Testis (tissue), 2 donors: ENCODE measurements at regions not wholly inside any gene's neighbourhood (a gene's known extent, or its start where the extent isn't known, plus 50 kb on each side); places are given as distances from the start of the nearest gene placed in this dataset.

ENCODE experiments used
- POLR2A ChIP-seq: fragments of 450-650 bp; IDR thresholded peaks from one replicate; pipeline ENCODE4 v1.6.1; 2017; ENCODE audit warnings: antibody characterized with exemption, mild to moderate bottlenecking, moderate library complexity
- TF ChIP-seq, protein P1 (sequence below), 3 experiments: fragments of 450-650 bp in 2 of 3; fragments of 200-600 bp in 1 of 3; sonication (generic) in 1 of 3; IDR thresholded peaks; one replicate each; pipeline ENCODE4 v1.5.1; 2016 to 2019; ENCODE audit warnings: antibody characterized with exemption in 3 of 3, mild to moderate bottlenecking in 2 of 3, moderate library complexity in 1 of 3

DNA sequence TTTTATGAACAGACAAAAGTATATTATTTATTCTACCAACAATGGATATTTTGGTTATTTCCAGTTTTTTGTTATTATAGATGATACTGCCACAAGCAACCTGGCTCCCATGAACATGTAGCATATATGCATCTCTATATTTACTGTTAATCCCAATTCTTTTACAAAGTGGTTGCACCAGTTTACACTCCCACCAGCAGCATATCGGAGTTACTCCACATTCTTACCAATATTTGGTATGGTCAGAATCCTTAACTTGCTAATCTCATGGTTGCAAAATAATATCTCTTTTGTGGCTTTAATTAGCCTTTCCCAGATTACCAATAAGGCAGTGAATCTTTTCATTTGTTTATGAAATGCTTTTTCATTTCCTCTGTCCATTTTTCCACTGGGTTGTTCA is 137.6 kb upstream of the CDYL start:
- TF ChIP-seq, protein P1, sequence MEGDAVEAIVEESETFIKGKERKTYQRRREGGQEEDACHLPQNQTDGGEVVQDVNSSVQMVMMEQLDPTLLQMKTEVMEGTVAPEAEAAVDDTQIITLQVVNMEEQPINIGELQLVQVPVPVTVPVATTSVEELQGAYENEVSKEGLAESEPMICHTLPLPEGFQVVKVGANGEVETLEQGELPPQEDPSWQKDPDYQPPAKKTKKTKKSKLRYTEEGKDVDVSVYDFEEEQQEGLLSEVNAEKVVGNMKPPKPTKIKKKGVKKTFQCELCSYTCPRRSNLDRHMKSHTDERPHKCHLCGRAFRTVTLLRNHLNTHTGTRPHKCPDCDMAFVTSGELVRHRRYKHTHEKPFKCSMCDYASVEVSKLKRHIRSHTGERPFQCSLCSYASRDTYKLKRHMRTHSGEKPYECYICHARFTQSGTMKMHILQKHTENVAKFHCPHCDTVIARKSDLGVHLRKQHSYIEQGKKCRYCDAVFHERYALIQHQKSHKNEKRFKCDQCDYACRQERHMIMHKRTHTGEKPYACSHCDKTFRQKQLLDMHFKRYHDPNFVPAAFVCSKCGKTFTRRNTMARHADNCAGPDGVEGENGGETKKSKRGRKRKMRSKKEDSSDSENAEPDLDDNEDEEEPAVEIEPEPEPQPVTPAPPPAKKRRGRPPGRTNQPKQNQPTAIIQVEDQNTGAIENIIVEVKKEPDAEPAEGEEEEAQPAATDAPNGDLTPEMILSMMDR (IDR thresholded peaks at IDR 0.05): no peak
- TF ChIP-seq POLR2A: no peak
